Ishikawa (cell line): ENCODE measurements at regions not wholly inside any gene's neighbourhood (a gene's known extent, or its start where the extent isn't known, plus 50 kb on each side); places are given as distances from the start of the nearest gene placed in this dataset.

Source experiments
- CREB1 ChIP-seq: IDR thresholded peaks from 2 replicates; pipeline ENCODE4 v1.6.1; 2012; ENCODE audit warnings: low read depth
- EP300 ChIP-seq: IDR thresholded peaks from 2 replicates; pipeline ENCODE4 v1.6.1; 2012; ENCODE audit warnings: borderline replicate concordance
- TCF12 ChIP-seq: IDR thresholded peaks from 2 replicates; pipeline ENCODE4 v1.6.1; 2012; ENCODE audit warnings: low read depth

- TF ChIP-seq EP300: no peak
- no peak for TF ChIP-seq TCF12
- no peak for TF ChIP-seq CREB1
Observed at GRCh38 chr4:123516576-123516975, 120.0 kb downstream of the SPRY1 start.
